Thymus (tissue), 11 donors: ENCODE measurements at regions not wholly inside any gene's neighbourhood (a gene's known extent, or its start where the extent isn't known, plus 50 kb on each side); places are given as distances from the start of the nearest gene placed in this dataset.
"Not testable (repeated sequence)": the region's sequence is repeated elsewhere in the genome, so short reads cannot be mapped to it uniquely, and the experiment has no call there.

ENCODE experiments used
- DNase-seq, 9 donors: peaks; one replicate each; pipeline ENCODE4 v3.0.0-alpha.2; 2013; ENCODE audit warnings: low spot score in 9 of 9, low read depth in 6 of 9, missing footprints in 1 of 9
- H3K27ac ChIP-seq, 2 donors: one replicate each; pipeline ENCODE4 v1.5.1; 2013; ENCODE audit warnings: control low read depth in 1 of 2, low read depth in 1 of 2, low read length in 1 of 2, mild to moderate bottlenecking in 1 of 2, moderate library complexity in 1 of 2
- H3K27me3 ChIP-seq, 2 donors: one replicate each; pipeline ENCODE4 v1.5.1; 2013; ENCODE audit warnings: low read length in 1 of 2; ENCODE audit not compliant: control insufficient read depth in 2 of 2, insufficient read depth in 1 of 2
- H3K36me3 ChIP-seq, 2 donors: one replicate each; pipeline ENCODE4 v1.5.1; 2013; ENCODE audit warnings: low read length in 1 of 2, mild to moderate bottlenecking in 1 of 2, moderate library complexity in 1 of 2; ENCODE audit not compliant: control insufficient read depth in 2 of 2, insufficient read depth in 2 of 2
- H3K4me1 ChIP-seq, 2 donors: one replicate each; pipeline ENCODE4 v1.5.1; 2013; ENCODE audit warnings: low read length in 2 of 2; ENCODE audit not compliant: control insufficient read depth in 2 of 2, insufficient read depth in 2 of 2
- H3K4me3 ChIP-seq, 2 donors: one replicate each; pipeline ENCODE4 v1.5.1; 2013; ENCODE audit warnings: low read length in 2 of 2, control low read depth in 1 of 2, mild to moderate bottlenecking in 1 of 2
- H3K9me3 ChIP-seq, 2 donors: one replicate each; pipeline ENCODE4 v1.5.1; 2013; ENCODE audit warnings: low read length in 1 of 2, mild to moderate bottlenecking in 1 of 2; ENCODE audit not compliant: control insufficient read depth in 2 of 2, insufficient read depth in 1 of 2
- WGBS: extraction: QIAGEN DNeasy Blood & Tissue Kit; methylation state at CpG from one replicate; pipeline ENCODE4 v1.1.7; 2013; 5-methylcytosine and 5-hydroxymethylcytosine counted together
- donor health status: healthy.

DNA sequence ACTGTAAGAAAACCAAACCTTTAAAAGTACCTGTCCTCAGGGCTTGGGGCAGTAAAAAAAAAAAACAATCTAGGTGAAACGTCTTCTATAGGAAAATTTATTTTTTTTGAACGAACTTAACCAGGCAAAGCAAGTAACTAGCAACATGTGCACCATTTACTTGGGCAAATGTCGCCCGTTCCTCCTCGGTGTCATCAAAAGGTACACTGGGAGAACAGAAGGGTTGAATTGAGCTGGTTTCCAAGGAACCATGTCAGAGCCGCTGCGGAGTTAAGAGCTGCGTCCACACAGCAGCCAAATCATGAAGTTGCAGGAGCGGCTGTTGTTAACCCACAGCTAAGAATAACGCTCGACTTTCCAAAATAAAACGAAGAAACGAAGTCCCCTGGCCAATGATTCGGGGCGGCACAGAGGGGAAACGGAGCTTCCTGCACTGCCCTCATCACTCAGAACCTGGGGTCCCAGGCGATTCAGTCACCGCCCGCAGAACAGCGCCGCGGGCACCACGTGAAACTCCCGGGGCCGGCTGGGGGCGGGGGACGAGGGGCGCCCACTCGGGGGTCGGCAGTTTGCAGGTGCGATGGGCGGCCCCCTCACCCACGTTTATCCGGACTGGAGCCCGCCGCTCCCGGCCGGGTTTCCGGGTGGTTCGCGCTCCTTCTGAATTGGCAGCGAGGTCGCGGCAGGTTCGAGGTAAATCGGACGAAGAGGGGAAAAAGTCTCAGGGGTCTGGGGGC lies 53.6 kb upstream of the PLGLB1 start:
- Histone ChIP-seq H3K27ac (peak overlapping the region; percentile 36 to 81), H3K4me3 (peak overlapping the region; percentile 55 to 58)
- H3K4me1 ChIP-seq, H3K36me3 ChIP-seq, H3K27me3 ChIP-seq, H3K9me3 ChIP-seq: not testable (repeated sequence)
- 1% methylated on average over 45 of the region's 47 CpGs for WGBS
- DNase-seq, result peak in 3 of 9 donors; percentile 18 to 52 (median 28)

DNA sequence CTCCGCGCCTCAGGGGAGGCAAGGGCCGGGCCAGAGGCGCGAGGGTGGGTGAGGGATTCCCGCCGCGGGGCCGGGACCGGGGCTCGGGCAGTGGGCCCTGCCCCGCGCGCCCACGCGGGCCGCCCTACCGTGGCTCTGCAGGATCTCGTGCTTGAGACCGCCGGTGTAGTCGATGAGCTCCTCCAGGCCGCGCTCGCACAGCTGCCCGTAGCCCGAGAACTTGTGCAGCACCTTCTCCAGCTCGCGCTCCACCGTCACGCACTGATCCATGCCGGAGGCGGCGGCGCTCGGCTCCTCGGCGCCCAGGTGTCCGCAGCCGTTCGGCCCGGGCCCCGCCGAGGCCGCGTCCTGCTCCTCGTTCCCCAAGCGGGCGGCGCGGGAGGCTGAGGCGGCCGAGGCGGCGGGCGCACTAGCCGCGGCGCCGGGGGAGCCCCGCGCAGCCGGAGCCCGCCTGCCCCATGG lies 54.2 kb upstream of the PLGLB1 start:
- H3K27ac ChIP-seq, result peak overlapping the region; percentile 89 to 94

DNA sequence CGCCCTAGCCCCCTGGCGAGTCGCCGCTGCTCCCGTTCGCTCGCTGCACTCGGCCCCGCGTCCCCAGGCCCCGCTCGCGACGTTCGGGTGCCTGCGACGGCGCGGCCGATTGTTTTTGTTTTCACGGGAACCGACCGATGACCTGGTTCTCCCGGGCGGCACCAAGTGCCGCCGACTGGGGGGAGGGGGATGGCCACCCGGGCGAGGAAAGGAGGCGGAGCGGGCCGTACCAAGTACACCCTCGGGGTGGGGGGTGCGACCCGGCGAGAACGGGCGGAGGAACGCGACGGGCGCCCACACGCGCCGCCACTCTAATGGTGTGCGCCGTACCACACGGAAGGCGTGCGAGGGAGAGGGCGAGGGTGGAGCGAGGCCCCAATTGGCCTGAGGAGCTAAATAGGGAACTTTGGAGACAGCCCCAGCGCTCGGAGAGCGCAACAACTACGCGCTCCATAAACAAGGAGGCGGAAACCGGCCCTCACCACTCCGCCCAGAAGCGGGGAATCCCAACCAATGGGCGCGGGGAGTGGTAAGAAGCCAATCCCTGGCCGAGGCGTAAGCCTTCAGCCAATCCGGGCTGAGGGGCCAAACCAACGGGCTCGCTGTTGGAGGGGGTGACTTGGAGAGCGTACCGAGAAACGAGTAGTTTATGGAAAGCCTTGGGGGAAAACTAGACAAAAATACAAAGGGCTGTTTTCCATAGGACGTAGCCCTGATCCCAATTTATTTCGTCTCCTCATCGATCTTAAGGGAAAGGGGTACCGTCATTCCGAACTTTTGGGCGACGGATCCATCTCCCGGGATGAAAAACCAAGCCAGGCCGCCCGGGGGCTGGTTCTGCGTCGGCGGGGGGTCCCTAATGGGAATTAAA lies 54.8 kb upstream of the PLGLB1 start:
- under 1% methylated on average over 81 of the region's 84 CpGs for WGBS
- H3K36me3 ChIP-seq, H3K4me1 ChIP-seq, H3K27me3 ChIP-seq, H3K9me3 ChIP-seq: not testable (repeated sequence)
- Histone ChIP-seq H3K4me3 (peak overlapping the region; percentile 58 to 59), H3K27ac (peak overlapping the region; percentile 89 to 94)
- peak; percentile 53 to 91 (median 74) for DNase-seq

More for the DNA sequence above, 54.2 kb upstream of the PLGLB1 start:
- H3K4me1 ChIP-seq, H3K9me3 ChIP-seq, H3K36me3 ChIP-seq, H3K27me3 ChIP-seq: not testable (repeated sequence)
- peak overlapping the region; percentile 58 to 59 for H3K4me3 ChIP-seq
- peak in 7 of 9 donors; percentile 24 to 67 (median 41) for DNase-seq
- 0% methylated on average over 49 of the region's 64 CpGs for WGBS

DNA sequence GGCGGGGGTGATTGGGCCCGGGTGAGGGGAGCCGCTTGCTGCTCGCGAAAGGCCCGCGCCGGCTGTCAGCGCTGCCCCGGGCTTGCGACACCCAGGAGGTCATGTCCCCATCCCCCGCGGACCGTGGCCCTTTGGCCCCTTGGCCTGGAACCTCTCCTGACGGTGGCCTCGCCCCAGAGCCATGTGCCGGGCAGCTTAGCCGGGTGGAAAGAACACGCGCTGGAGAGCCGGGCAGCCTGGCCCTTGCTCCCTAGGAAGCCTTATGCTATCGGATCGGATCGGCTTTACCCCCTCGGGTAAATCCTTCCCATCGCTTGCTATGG lies 55.4 kb upstream of the PLGLB1 start:
- not testable (repeated sequence) for H3K9me3 ChIP-seq, H3K4me1 ChIP-seq, DNase-seq, H3K27me3 ChIP-seq, H3K36me3 ChIP-seq
- 0% methylated on average over 2 of the region's 26 CpGs for WGBS
- H3K4me3 ChIP-seq, result peak overlapping the region; percentile 58 to 59
- H3K27ac ChIP-seq, result peak overlapping the region; percentile 86 to 87

DNA sequence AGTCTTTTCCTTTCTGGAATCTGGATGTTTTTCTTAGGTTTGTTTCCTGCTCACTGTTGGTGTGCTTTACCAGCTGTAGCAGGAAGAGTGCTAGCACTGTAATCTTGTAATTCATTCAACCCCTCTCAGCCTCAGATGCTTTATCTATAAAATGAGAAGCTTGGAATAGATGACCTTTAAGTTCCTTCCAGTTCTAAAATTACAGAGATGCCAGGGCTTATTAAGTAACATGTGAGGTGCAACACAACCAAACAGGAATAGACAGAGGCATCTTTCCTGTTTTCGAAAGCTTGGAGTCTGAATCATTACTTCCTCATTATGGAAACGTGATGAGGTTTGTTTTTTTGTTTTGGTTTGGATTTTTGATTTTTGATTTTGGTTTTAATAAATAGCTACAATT lies 60.1 kb upstream of the PLGLB1 start:
- no CpG with 5 or more reads among the region's 2 CpGs for WGBS
- not testable (repeated sequence) for DNase-seq, H3K36me3 ChIP-seq, H3K4me3 ChIP-seq, H3K9me3 ChIP-seq, H3K27ac ChIP-seq, H3K4me1 ChIP-seq, H3K27me3 ChIP-seq

DNA sequence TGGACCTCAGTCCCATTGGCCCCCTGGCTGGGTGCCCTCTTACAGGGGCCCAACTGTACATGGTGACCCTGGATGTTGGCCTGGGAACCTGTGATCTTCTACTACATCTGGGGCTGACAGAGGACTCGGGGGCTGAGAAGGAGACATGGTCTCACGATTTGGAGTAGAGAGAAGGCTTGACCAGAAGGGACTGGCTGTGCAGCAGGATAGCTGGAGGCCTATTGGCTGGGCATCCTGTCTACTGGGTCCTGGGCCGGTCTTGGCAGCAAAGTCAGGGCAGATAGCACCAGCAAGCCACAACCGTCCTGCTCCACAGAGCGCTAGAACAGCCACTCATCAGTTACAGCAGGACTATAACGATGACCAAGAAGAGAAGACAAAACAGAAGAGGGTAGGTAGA lies 66.4 kb upstream of the PLGLB1 start:
- not testable (repeated sequence) for H3K36me3 ChIP-seq, H3K27me3 ChIP-seq, H3K4me1 ChIP-seq, H3K9me3 ChIP-seq, H3K27ac ChIP-seq, DNase-seq, H3K4me3 ChIP-seq
- 99% methylated on average over 6 of the region's 6 CpGs for WGBS

DNA sequence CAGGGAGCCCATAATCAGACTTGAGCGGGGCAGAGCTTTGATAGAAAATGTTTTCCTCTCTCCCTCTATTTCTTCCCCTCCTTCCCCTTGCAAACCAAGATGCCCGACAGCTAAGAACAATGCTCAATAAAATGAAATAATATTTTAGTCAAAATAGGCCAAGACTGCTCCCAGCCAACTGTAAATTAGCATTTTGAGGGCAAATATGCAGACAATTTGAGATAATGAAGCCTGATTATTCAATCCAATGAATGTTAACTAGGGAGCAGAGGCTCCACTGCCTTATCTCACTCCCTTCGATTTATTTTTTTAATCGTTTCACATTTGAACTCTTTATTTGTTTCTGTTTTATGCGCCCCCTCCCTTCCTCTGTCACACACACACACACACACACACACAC lies 67.8 kb upstream of the PLGLB1 start:
- not testable (repeated sequence) for H3K27ac ChIP-seq, DNase-seq, H3K9me3 ChIP-seq, H3K4me3 ChIP-seq, H3K4me1 ChIP-seq, H3K27me3 ChIP-seq, H3K36me3 ChIP-seq
- 90% methylated on average over 2 of the region's 5 CpGs for WGBS

DNA sequence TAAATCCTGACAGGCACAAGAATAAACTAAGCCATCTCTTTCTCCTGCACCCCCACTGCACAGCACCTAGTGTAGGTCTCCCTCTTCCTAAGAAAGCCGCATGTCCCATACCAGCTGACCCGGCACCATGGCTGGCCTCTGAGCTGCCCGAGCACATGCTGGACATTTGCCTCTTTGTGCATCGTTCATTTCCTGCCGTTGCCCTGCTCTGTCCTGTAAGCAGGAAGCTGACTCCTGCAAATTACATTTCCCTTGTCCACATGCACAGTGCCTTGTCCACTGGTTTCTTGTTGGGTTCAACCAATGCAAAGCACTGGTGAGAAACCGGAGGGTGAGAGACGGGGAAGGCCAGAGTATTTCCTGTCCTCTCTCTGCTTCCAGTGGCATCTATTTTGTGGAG lies 71.6 kb upstream of the PLGLB1 start:
- H3K4me1 ChIP-seq, H3K4me3 ChIP-seq, DNase-seq, H3K27ac ChIP-seq, H3K9me3 ChIP-seq, H3K27me3 ChIP-seq, H3K36me3 ChIP-seq: not testable (repeated sequence)
- WGBS, result 98% methylated on average over 3 of the region's 7 CpGs

DNA sequence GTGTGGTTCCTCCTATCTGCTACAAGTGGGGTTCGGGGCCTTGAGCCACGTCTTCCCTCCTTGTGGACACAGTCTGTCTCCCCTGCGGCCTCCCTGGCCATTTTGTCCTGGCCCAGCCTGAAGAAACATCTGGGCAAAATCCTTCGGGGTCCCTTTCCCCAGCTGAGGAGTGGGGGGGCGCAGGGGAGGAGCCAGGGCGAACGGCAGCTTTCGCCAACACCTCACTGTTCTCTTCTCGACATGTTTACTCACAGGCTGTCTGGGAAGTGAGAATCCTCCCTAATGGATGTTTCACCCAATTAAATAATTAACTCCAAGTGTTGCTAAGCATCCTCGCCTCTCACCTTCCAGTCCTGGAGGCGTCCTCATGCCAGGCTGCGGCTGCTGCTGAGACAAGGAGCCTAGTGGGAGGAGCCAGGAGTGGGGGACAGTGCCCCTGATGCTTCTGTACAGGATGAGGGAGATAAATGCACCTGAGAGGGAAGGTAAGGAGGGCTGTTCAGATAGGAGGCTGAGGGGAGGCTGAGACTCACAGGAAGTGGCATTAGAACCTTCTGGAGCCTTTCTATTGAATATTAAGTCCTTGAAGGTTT lies 72.4 kb upstream of the PLGLB1 start:
- DNase-seq, result not testable (repeated sequence)
- 89% methylated on average over 6 of the region's 12 CpGs for WGBS

More for the DNA sequence above, 72.4 kb upstream of the PLGLB1 start:
- not testable (repeated sequence) for H3K27me3 ChIP-seq, H3K36me3 ChIP-seq, H3K4me1 ChIP-seq, H3K9me3 ChIP-seq, H3K27ac ChIP-seq, H3K4me3 ChIP-seq
